Bronchial epithelial cell (primary cell): ENCODE measurements at regions not wholly inside any gene's neighbourhood (a gene's known extent, or its start where the extent isn't known, plus 50 kb on each side); places are given as distances from the start of the nearest gene placed in this dataset.

Source experiments
- DNase-seq: peaks from one replicate; pipeline ENCODE4 v3.0.0-alpha.2; 2010; ENCODE audit warnings: low read depth
- FAIRE-seq: peaks from 2 replicates; lab custom pipeline; 2011; peaks lifted over from hg19 to GRCh38; lab: Jason Lieb, UNC
- H3K27me3 ChIP-seq: 2 replicates; pipeline ENCODE4 v1.5.1; 2011; ENCODE audit warnings: low read length; ENCODE audit not compliant: control insufficient read depth, insufficient read depth
- H3K36me3 ChIP-seq: 2 replicates; pipeline ENCODE4 v1.5.1; 2011; ENCODE audit warnings: low read length; ENCODE audit not compliant: control insufficient read depth, insufficient read depth
- H3K4me3 ChIP-seq: 2 replicates; pipeline ENCODE4 v1.5.1; 2011; ENCODE audit warnings: mild to moderate bottlenecking, low read depth, low read length, control low read depth
- CTCF ChIP-seq: IDR thresholded peaks from 2 replicates; pipeline ENCODE4 v1.5.1; 2011; ENCODE audit warnings: mild to moderate bottlenecking, moderate library complexity, low read length, control low read depth, inconsistent platforms; ENCODE audit not compliant: insufficient read depth, severe bottlenecking

GRCh38 chr10:120988751-120989150, 137.6 kb downstream of the WDR11 start:
- no peak for DNase-seq

GRCh38 chr10:120989279-120989678, 138.1 kb downstream of the WDR11 start:
- Histone ChIP-seq H3K36me3 (no peaks in the 10 kb centered on the region), H3K4me3 (no peak overlapping the region), H3K27me3 (no peaks in the 10 kb centered on the region)
- FAIRE-seq (peak; percentile 18), DNase-seq (no peak)
- no peak for TF ChIP-seq CTCF

More at GRCh38 chr10:120988751-120989150, 137.6 kb downstream of the WDR11 start:
- no peak overlapping the region for H3K4me3 ChIP-seq
- TF ChIP-seq CTCF, result no peak
- FAIRE-seq, result no peak
- H3K36me3 ChIP-seq, result no peaks in the 10 kb centered on the region
- no peaks in the 10 kb centered on the region for H3K27me3 ChIP-seq

GRCh38 chr10:120989996-120990598, 138.9 kb downstream of the WDR11 start:
- FAIRE-seq (no peak), DNase-seq (no peak)
- no peaks in the 10 kb centered on the region for H3K36me3 ChIP-seq
- no peaks in the 10 kb centered on the region for H3K27me3 ChIP-seq
- no peak for TF ChIP-seq CTCF
- no peak overlapping the region for H3K4me3 ChIP-seq

GRCh38 chr10:120990831-120991230, 139.7 kb downstream of the WDR11 start:
- Histone ChIP-seq H3K36me3 (no peaks in the 10 kb centered on the region), H3K4me3 (no peak overlapping the region), H3K27me3 (no peaks in the 10 kb centered on the region)
- DNase-seq (no peak), FAIRE-seq (no peak)
- no peak for TF ChIP-seq CTCF

DNA sequence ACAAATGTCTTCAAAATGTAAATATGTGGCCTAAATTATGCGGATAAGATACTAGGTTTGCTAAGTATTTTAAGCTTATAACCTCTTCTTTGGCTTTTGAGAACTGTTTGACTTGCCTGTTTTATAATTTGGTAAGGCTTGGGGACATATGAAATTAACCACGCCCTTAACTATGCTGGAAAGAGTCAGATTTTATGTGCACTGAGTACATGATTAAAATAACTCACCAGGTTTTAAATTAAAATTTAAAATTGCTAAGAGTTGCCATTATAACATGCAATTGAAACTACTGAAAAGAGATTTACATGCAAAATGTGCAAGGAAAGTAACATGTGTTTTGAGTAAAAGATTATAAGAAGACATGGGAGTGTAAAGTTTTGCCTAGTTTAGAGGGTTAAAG, 141.9 kb downstream of the WDR11 start:
- DNase-seq, result no peak
- TF ChIP-seq CTCF, result no peak
- FAIRE-seq, result no peak

DNA sequence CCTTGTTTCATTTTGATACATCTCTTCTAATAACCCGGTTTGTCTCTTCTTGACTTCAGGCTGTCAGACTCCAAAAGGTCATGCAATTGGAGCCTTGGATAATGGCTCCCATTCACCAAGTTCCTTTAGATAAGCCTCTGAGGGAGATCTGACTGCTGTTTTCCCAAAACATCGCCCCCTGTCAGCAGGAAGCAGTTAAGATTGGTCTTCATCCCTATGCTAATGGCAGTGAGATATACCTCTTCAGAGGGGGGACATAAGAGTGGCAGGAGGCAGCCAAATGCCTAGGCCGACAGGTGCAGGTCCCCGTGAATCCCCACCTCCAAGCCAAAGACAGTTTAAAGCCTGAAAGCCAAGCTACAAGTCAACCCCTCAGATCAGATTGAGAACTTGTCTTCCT, 144.6 kb downstream of the WDR11 start:
- DNase-seq (no peak), FAIRE-seq (no peak)
- H3K27me3 ChIP-seq, result peaks cover 8% of the 10 kb centered on the region
- TF ChIP-seq CTCF, result no peak
- H3K4me3 ChIP-seq, result no peak overlapping the region
- H3K36me3 ChIP-seq, result no peaks in the 10 kb centered on the region

More for the DNA sequence above, 141.9 kb downstream of the WDR11 start:
- Histone ChIP-seq H3K36me3 (no peaks in the 10 kb centered on the region), H3K27me3 (peaks cover 8% of the 10 kb centered on the region), H3K4me3 (no peak overlapping the region)
